A549 (cell line): ENCODE measurements at regions not wholly inside any gene's neighbourhood (a gene's known extent, or its start where the extent isn't known, plus 50 kb on each side); places are given as distances from the start of the nearest gene placed in this dataset.

Source experiments
- ATAC-seq, 2 experiments: fragments of 200-7000 bp in 1 of 2; fragments of >200 bp in 1 of 2; cut with Nextera tagmentation in 1 of 2; cut with Tn5 transposase in 1 of 2; 3 replicates each; pipeline versions ENCODE4 v1.8.0 to v1.9.1; 2018 to 2020; ENCODE audit warnings: mild to moderate bottlenecking in 1 of 2, moderate library complexity in 1 of 2
- CTCF ChIA-PET: fragments of 300-600 bp; sonication (Branson Sonifier 250); formaldehyde crosslinking; extraction: SDS; loops from one replicate; lab custom pipeline; 2021; ENCODE audit warnings: antibody characterized with exemption, inconsistent platforms; lab: Yijun Ruan, JAX
- POLR2A ChIA-PET: fragments of 350-600 bp; formaldehyde crosslinking; extraction: SDS; loops from one replicate; lab custom pipeline; 2021; ENCODE audit warnings: antibody characterized with exemption, inconsistent platforms; lab: Yijun Ruan, JAX
- DNase-seq, 2 experiments: peaks; one replicate each; pipeline versions ENCODE4 v3.0.0 to v3.0.0-alpha.2; 2011 to 2016; ENCODE audit warnings: low read depth in 1 of 2, low spot score in 1 of 2
- FAIRE-seq: peaks from 2 replicates; lab custom pipeline; 2011; peaks lifted over from hg19 to GRCh38; lab: Jason Lieb, UNC
- H3K27ac ChIP-seq, 2 experiments: fragments of >200 bp; sonication (Bioruptor Twin); formaldehyde crosslinking; 3 replicates each; pipeline ENCODE4 v1.5.1; 2016 to 2017
- H3K4me1 ChIP-seq: fragments of >200 bp; sonication (Bioruptor Twin); formaldehyde crosslinking; 3 replicates; pipeline ENCODE4 v1.6.1; 2016
- H3K4me2 ChIP-seq: fragments of >200 bp; sonication (Bioruptor Twin); formaldehyde crosslinking; 3 replicates; pipeline ENCODE4 v1.6.1; 2016
- H3K4me3 ChIP-seq: fragments of >200 bp; sonication (Bioruptor Twin); formaldehyde crosslinking; 3 replicates; pipeline ENCODE4 v1.5.1; 2016
- H3K9me3 ChIP-seq: fragments of >200 bp; sonication (Bioruptor Twin); formaldehyde crosslinking; 3 replicates; pipeline ENCODE4 v1.6.1; 2016
- ATOH8 ChIP-seq: fragments of 250-450 bp; sonication (Bioruptor Pico); IDR thresholded peaks from 2 replicates; pipeline ENCODE4 v1.5.0; 2020; ENCODE audit warnings: low read depth, mild to moderate bottlenecking, moderate library complexity
- CBX2 ChIP-seq: fragments of 200-600 bp; sonication (generic); IDR thresholded peaks from 2 replicates; pipeline ENCODE4 v1.6.1; 2016; ENCODE audit warnings: low read depth, mild to moderate bottlenecking, borderline replicate concordance
- CBX8 ChIP-seq: fragments of 200-600 bp; sonication (generic); IDR thresholded peaks from 2 replicates; pipeline ENCODE4 v1.6.1; 2016
- CHD4 ChIP-seq: fragments of 200-600 bp; sonication (generic); IDR thresholded peaks from 2 replicates; pipeline ENCODE4 v1.6.1; 2016; ENCODE audit warnings: antibody characterized with exemption, mild to moderate bottlenecking, borderline replicate concordance
- E2F6 ChIP-seq: IDR thresholded peaks from 2 replicates; pipeline ENCODE4 v1.6.1; 2012; ENCODE audit warnings: low read depth, borderline replicate concordance
- EHF ChIP-seq: fragments of 250-450 bp; sonication (Bioruptor Pico); IDR thresholded peaks from 2 replicates; pipeline ENCODE4 v1.5.0; 2020; ENCODE audit warnings: mild to moderate bottlenecking
- EHMT2 ChIP-seq: fragments of 200-600 bp; sonication (generic); IDR thresholded peaks from 2 replicates; pipeline ENCODE4 v1.6.1; 2016; ENCODE audit warnings: antibody characterized with exemption, low read depth, mild to moderate bottlenecking, moderate library complexity
- ELK1 ChIP-seq: fragments of 150-350 bp; IDR thresholded peaks from 2 replicates; pipeline ENCODE4 v1.6.1; 2014; ENCODE audit warnings: low read depth, mild to moderate bottlenecking, low read length
- EP300 ChIP-seq, 2 experiments: fragments of >200 bp; sonication (Bioruptor Twin); formaldehyde crosslinking; IDR thresholded peaks; 2 replicates in 1 of 2; 3 replicates in 1 of 2; pipeline ENCODE4 v1.6.1; 2016 to 2017
- ESRRA ChIP-seq: fragments of 150-350 bp; IDR thresholded peaks from 2 replicates; pipeline ENCODE4 v1.6.1; 2014; ENCODE audit warnings: mild to moderate bottlenecking, low read length, borderline replicate concordance
- FOSB ChIP-seq: fragments of 250-450 bp; sonication (Bioruptor Pico); IDR thresholded peaks from 2 replicates; pipeline ENCODE4 v1.5.0; 2020; ENCODE audit warnings: mild to moderate bottlenecking, moderate library complexity
- FOXS1 ChIP-seq: fragments of 250-450 bp; sonication (Bioruptor Pico); IDR thresholded peaks from 2 replicates; pipeline ENCODE4 v1.5.0; 2020; ENCODE audit warnings: mild to moderate bottlenecking, moderate library complexity
- GATA3 ChIP-seq: IDR thresholded peaks from 2 replicates; pipeline ENCODE4 v1.6.1; 2012; ENCODE audit warnings: borderline replicate concordance
- HEYL ChIP-seq: fragments of 250-450 bp; sonication (Bioruptor Pico); IDR thresholded peaks from 2 replicates; pipeline ENCODE4 v1.8.0; 2021; ENCODE audit warnings: mild to moderate bottlenecking, moderate library complexity
- HOXA7 ChIP-seq: fragments of 250-450 bp; sonication (Bioruptor Pico); IDR thresholded peaks from 2 replicates; pipeline ENCODE4 v1.5.0; 2020; ENCODE audit warnings: mild to moderate bottlenecking, moderate library complexity
- HOXB13 ChIP-seq: fragments of 250-450 bp; sonication (Bioruptor Pico); IDR thresholded peaks from 2 replicates; pipeline ENCODE4 v1.5.0; 2020; ENCODE audit warnings: low read depth, mild to moderate bottlenecking, moderate library complexity
- KDM1A ChIP-seq: fragments of 200-600 bp; sonication (generic); IDR thresholded peaks from 2 replicates; pipeline ENCODE4 v1.6.1; 2016; ENCODE audit warnings: low read depth, mild to moderate bottlenecking
- MYC ChIP-seq: IDR thresholded peaks from 2 replicates; pipeline ENCODE4 v1.6.1; 2012; ENCODE audit warnings: mild to moderate bottlenecking, inconsistent platforms, low read length, improper control_type of control experiment, borderline replicate concordance
- NPAS2 ChIP-seq: fragments of 250-450 bp; sonication (Bioruptor Pico); IDR thresholded peaks from 2 replicates; pipeline ENCODE4 v1.8.0; 2022; ENCODE audit warnings: mild to moderate bottlenecking, moderate library complexity, borderline replicate concordance
- NR3C1 ChIP-seq: fragments of >200 bp; sonication (Bioruptor Twin); formaldehyde crosslinking; IDR thresholded peaks from 3 replicates; pipeline ENCODE4 v1.6.1; 2017
- POLR2A ChIP-seq: IDR thresholded peaks from 2 replicates; pipeline ENCODE4 v1.6.1; 2012; ENCODE audit warnings: mild to moderate bottlenecking, low read length
- RAD21 ChIP-seq, 2 experiments: fragments of >200 bp in 1 of 2; sonication (Bioruptor Twin) in 1 of 2; formaldehyde crosslinking in 1 of 2; IDR thresholded peaks in 1 of 2; conservative IDR thresholded peaks in 1 of 2; 2 replicates in 1 of 2; 3 replicates in 1 of 2; pipeline ENCODE4 v1.6.1; 2012 to 2018; ENCODE audit warnings: inconsistent platforms in 1 of 2
- RARB ChIP-seq: fragments of 250-450 bp; sonication (Bioruptor Pico); IDR thresholded peaks from 2 replicates; pipeline ENCODE4 v1.8.0; 2021; ENCODE audit warnings: mild to moderate bottlenecking, moderate library complexity
- SREBF2 ChIP-seq: fragments of 450-650 bp; IDR thresholded peaks from 2 replicates; pipeline ENCODE4 v1.6.1; 2014; ENCODE audit warnings: mild to moderate bottlenecking, moderate library complexity
- ZC3H11A ChIP-seq: fragments of 450-650 bp; IDR thresholded peaks from 2 replicates; pipeline ENCODE4 v1.6.1; 2014; ENCODE audit warnings: antibody characterized with exemption, mild to moderate bottlenecking
- ZFP36 ChIP-seq: fragments of 450-650 bp; IDR thresholded peaks from 2 replicates; pipeline ENCODE4 v1.6.1; 2014; ENCODE audit warnings: borderline replicate concordance; ENCODE audit not compliant: partially characterized antibody
- ZSCAN20 ChIP-seq: fragments of 250-450 bp; sonication (Bioruptor Pico); IDR thresholded peaks from 2 replicates; pipeline ENCODE4 v1.8.0; 2022; ENCODE audit warnings: mild to moderate bottlenecking, moderate library complexity
- WGBS: methylation state at CpG from one replicate; pipeline ENCODE4 v1.1.6; 2017; ENCODE audit errors: missing lambda C conversion rate; 5-methylcytosine and 5-hydroxymethylcytosine counted together

GRCh38 chr1:5298376-5298775 lies 644.0 kb downstream of the AJAP1 start:
- no peak overlapping the region for H3K4me2 ChIP-seq
- TF ChIP-seq SREBF2 (no peak), CHD4 (no peak), ESRRA (no peak), RAD21 (conservative IDR thresholded peaks at IDR 0.05 in 1 of 2, IDR thresholded peaks at IDR 0.05 in 1 of 2) (no peak), POLR2A (no peak), EHMT2 (no peak), RARB (CRISPR knock-in tag) (no peak), ATOH8 (CRISPR knock-in tag) (no peak)
- H3K4me3 ChIP-seq: no peak overlapping the region
- H3K4me1 ChIP-seq: no peaks in the 10 kb centered on the region
- no peaks in the 10 kb centered on the region for H3K9me3 ChIP-seq
- CTCF ChIA-PET: no interaction called here
- DNase-seq: no peak
- no peak overlapping the region for H3K27ac ChIP-seq
- whole genome bisulfite sequencing: 34% methylated on average over 4 of the region's 6 CpGs
- POLR2A ChIA-PET: no interaction called here
- ATAC-seq: no peak
- no peak for FAIRE-seq

GRCh38 chr1:5297886-5298239 lies 643.5 kb downstream of the AJAP1 start:
- FAIRE-seq: no peak
- WGBS: 29% methylated on average over 1 of the region's 1 CpG

GRCh38 chr1:5297180-5297885 lies 642.9 kb downstream of the AJAP1 start:
- no peak for TF ChIP-seq EHMT2
- TF ChIP-seq CBX8: no peak
- no peak for TF ChIP-seq MYC
- TF ChIP-seq EP300 (IDR thresholded peaks at IDR 0.05): no peak
- TF ChIP-seq NR3C1: no peak
- no peak for TF ChIP-seq FOXS1 (CRISPR knock-in tag)
- no peak for TF ChIP-seq ELK1
- TF ChIP-seq HOXB13 (CRISPR knock-in tag): no peak
- no peak for TF ChIP-seq HEYL (CRISPR knock-in tag)
- TF ChIP-seq FOSB: no peak
- no peak for TF ChIP-seq CBX2
- TF ChIP-seq HOXA7 (CRISPR knock-in tag): no peak
- no peak for TF ChIP-seq ZFP36
- TF ChIP-seq E2F6: no peak
- TF ChIP-seq NPAS2 (CRISPR knock-in tag): no peak
- POLR2A ChIA-PET: no interaction called here
- 17% methylated on average over 4 of the region's 9 CpGs for WGBS

More at GRCh38 chr1:5297886-5298239, 643.5 kb downstream of the AJAP1 start:
- TF ChIP-seq ELK1: no peak
- TF ChIP-seq FOXS1 (CRISPR knock-in tag): no peak
- TF ChIP-seq EP300 (IDR thresholded peaks at IDR 0.05): no peak
- TF ChIP-seq FOSB: no peak
- TF ChIP-seq SREBF2: no peak
- TF ChIP-seq EHF (CRISPR knock-in tag): no peak
- no peak for TF ChIP-seq E2F6
- no peak for TF ChIP-seq GATA3
- TF ChIP-seq ZSCAN20: no peak
- no peak for TF ChIP-seq RAD21 (conservative IDR thresholded peaks at IDR 0.05 in 1 of 2, IDR thresholded peaks at IDR 0.05 in 1 of 2)
- no peak for TF ChIP-seq CBX2
- TF ChIP-seq ZC3H11A: no peak
- no peak for TF ChIP-seq KDM1A
- TF ChIP-seq POLR2A: no peak
- TF ChIP-seq, all 56 proteins: peak for 0
- POLR2A ChIA-PET: no interaction called here
- H3K4me2 ChIP-seq: no peak overlapping the region
- H3K4me1 ChIP-seq: no peaks in the 10 kb centered on the region
- ATAC-seq (no peak), DNase-seq (no peak)
- CTCF ChIA-PET: no interaction called here
- H3K9me3 ChIP-seq: no peaks in the 10 kb centered on the region
- H3K27ac ChIP-seq: no peak overlapping the region
- H3K4me3 ChIP-seq: no peak overlapping the region

More at GRCh38 chr1:5297180-5297885, 642.9 kb downstream of the AJAP1 start:
- CTCF ChIA-PET: no interaction called here
- no peak overlapping the region for H3K27ac ChIP-seq
- H3K4me2 ChIP-seq: no peak overlapping the region
- ATAC-seq (no peak), FAIRE-seq (no peak), DNase-seq (no peak)
- no peaks in the 10 kb centered on the region for H3K4me1 ChIP-seq
- H3K9me3 ChIP-seq: no peaks in the 10 kb centered on the region
- H3K4me3 ChIP-seq: no peak overlapping the region
